DND-41 (cell line): ENCODE measurements at regions not wholly inside any gene's neighbourhood (a gene's known extent, or its start where the extent isn't known, plus 50 kb on each side); places are given as distances from the start of the nearest gene placed in this dataset.

Experiments used
- ATAC-seq: fragments of 200-7000 bp; cut with Tn5 transposase; 3 replicates; pipeline ENCODE4 v1.9.1; 2021; ENCODE audit warnings: low read depth; ENCODE audit not compliant: insufficient read depth
- DNase-seq: peaks from one replicate; pipeline ENCODE4 v3.0.0-alpha.2; 2020
- H2AFZ ChIP-seq: 2 replicates; pipeline ENCODE4 v1.6.0; 2012; ENCODE audit warnings: low read depth, low read length
- H3K27ac ChIP-seq: 2 replicates; pipeline ENCODE4 v1.5.1; 2012; ENCODE audit warnings: low read length, inconsistent platforms
- H3K27me3 ChIP-seq: fragments of 200-600 bp; sonication (generic); 2 replicates; pipeline ENCODE4 v1.6.0; 2012; ENCODE audit warnings: low read length, mild to moderate bottlenecking, inconsistent platforms; ENCODE audit not compliant: insufficient read depth, poor library complexity
- H3K36me3 ChIP-seq: 2 replicates; pipeline ENCODE4 v1.5.1; 2012; ENCODE audit warnings: low read length, inconsistent platforms; ENCODE audit not compliant: insufficient read depth
- H3K4me1 ChIP-seq: 2 replicates; pipeline ENCODE4 v1.5.1; 2012; ENCODE audit warnings: mild to moderate bottlenecking, low read length; ENCODE audit not compliant: insufficient read depth
- H3K4me2 ChIP-seq: 2 replicates; pipeline ENCODE4 v1.6.0; 2012; ENCODE audit warnings: mild to moderate bottlenecking, moderate library complexity, low read length, inconsistent platforms; ENCODE audit not compliant: insufficient read depth
- H3K4me3 ChIP-seq, 2 experiments: fragments of 200-600 bp in 1 of 2; shearing (Covaris generic) in 1 of 2; 2 replicates each; pipeline ENCODE4 v1.5.1; 2012 to 2016; ENCODE audit warnings: inconsistent platforms in 2 of 2, low read length in 2 of 2, mild to moderate bottlenecking in 2 of 2, low read depth in 1 of 2, moderate library complexity in 1 of 2
- H3K79me2 ChIP-seq: 2 replicates; pipeline ENCODE4 v1.6.0; 2012; ENCODE audit warnings: low read length, inconsistent platforms; ENCODE audit not compliant: insufficient read depth
- H3K9ac ChIP-seq: 2 replicates; pipeline ENCODE4 v1.6.0; 2012; ENCODE audit warnings: low read depth, mild to moderate bottlenecking, inconsistent platforms, low read length, moderate library complexity
- H3K9me3 ChIP-seq: 2 replicates; pipeline ENCODE4 v1.5.1; 2012; ENCODE audit warnings: low read length, moderate library complexity, mild to moderate bottlenecking, inconsistent platforms; ENCODE audit not compliant: insufficient read depth, severe bottlenecking
- H4K20me1 ChIP-seq: 2 replicates; pipeline ENCODE4 v1.6.0; 2012; ENCODE audit warnings: low read length; ENCODE audit not compliant: insufficient read depth
- EZH2 ChIP-seq: IDR thresholded peaks from 3 replicates; pipeline ENCODE4 v1.6.1; 2012; ENCODE audit warnings: borderline replicate concordance, low read depth, mild to moderate bottlenecking, moderate library complexity, low read length, inconsistent platforms; ENCODE audit not compliant: severe bottlenecking
- TF ChIP-seq, protein P1 (sequence below): IDR thresholded peaks from 2 replicates; pipeline ENCODE4 v1.5.1; 2012; ENCODE audit warnings: borderline replicate concordance, low read length, moderate library complexity, mild to moderate bottlenecking; ENCODE audit not compliant: poor library complexity, severe bottlenecking; ENCODE audit errors: extremely low read depth

DNA sequence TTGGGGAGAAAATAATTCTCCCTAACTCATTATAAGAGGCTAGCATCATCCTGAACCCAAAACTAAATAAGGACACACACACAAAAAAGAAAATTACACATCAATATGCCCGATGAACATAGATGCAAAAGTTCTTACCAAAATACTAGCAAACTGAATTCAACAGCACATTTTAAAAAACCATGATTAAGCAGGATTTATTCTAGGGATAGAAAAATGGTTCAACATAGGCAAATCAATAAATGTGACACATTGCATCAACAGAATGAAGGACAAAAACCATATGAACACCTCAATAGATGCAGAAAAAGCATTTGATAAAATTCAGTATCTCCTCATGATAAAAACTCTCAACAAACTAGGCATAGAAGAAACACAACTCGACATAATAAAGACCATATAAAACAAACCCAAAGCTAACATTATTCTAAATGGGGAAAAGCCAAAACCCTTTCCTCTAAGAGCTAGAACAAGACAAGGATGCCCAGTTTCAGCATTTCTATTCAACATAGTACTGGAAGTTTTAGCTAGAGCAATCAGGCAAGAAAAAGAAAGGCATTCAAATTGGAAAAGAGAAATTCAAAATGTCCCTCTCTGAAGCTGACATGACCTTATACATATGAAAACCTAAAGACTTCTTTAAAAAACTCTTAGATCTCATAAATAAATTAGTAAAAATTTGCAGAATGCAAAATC, 200.9 kb downstream of the NKX6-1 start:
- Histone ChIP-seq H3K4me2 (no peak overlapping the region), H3K36me3 (no peaks in the 10 kb centered on the region), H3K27ac (no peak overlapping the region), H3K79me2 (no peaks in the 10 kb centered on the region), H2AFZ (no peak overlapping the region), H3K9me3 (no peaks in the 10 kb centered on the region), H3K4me1 (no peaks in the 10 kb centered on the region), H3K9ac (no peak overlapping the region), H3K27me3 (no peaks in the 10 kb centered on the region), H4K20me1 (no peaks in the 10 kb centered on the region), H3K4me3 (no peak overlapping the region)
- no peak for ATAC-seq
- DNase-seq, result no peak
- no peak for TF ChIP-seq EZH2
- TF ChIP-seq, protein P1, sequence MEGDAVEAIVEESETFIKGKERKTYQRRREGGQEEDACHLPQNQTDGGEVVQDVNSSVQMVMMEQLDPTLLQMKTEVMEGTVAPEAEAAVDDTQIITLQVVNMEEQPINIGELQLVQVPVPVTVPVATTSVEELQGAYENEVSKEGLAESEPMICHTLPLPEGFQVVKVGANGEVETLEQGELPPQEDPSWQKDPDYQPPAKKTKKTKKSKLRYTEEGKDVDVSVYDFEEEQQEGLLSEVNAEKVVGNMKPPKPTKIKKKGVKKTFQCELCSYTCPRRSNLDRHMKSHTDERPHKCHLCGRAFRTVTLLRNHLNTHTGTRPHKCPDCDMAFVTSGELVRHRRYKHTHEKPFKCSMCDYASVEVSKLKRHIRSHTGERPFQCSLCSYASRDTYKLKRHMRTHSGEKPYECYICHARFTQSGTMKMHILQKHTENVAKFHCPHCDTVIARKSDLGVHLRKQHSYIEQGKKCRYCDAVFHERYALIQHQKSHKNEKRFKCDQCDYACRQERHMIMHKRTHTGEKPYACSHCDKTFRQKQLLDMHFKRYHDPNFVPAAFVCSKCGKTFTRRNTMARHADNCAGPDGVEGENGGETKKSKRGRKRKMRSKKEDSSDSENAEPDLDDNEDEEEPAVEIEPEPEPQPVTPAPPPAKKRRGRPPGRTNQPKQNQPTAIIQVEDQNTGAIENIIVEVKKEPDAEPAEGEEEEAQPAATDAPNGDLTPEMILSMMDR, result no peak

DNA sequence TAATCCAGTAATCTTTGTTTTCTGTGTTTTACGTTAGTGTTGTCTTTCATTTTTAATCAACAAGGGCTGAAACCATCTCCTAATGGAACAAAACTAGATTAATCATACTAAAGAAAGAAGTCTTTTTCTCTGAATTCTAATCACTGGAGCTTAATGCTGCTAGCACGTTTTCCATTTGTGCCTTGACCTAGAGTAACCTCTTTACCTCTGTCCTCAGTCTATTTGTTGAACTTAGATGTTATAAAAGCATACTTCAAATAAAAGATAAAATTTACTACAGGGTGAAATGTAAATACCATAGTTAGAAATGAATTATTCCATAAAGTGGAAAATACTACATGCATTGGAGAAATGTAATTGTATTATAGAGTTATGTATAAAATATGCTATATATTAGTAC, 207.1 kb downstream of the NKX6-1 start:
- H3K27me3 ChIP-seq, result no peaks in the 10 kb centered on the region
- H3K36me3 ChIP-seq, result no peaks in the 10 kb centered on the region
- H3K79me2 ChIP-seq, result no peaks in the 10 kb centered on the region
- DNase-seq (no peak), ATAC-seq (no peak)
- H3K9me3 ChIP-seq, result no peaks in the 10 kb centered on the region
- H3K9ac ChIP-seq, result no peak overlapping the region
- no peak overlapping the region for H3K4me2 ChIP-seq
- H3K4me3 ChIP-seq, result no peak overlapping the region
- no peaks in the 10 kb centered on the region for H3K4me1 ChIP-seq
- no peak overlapping the region for H3K27ac ChIP-seq
- TF ChIP-seq, protein P1, result no peak
- TF ChIP-seq EZH2, result no peak
- no peak overlapping the region for H2AFZ ChIP-seq
- H4K20me1 ChIP-seq, result no peaks in the 10 kb centered on the region

DNA sequence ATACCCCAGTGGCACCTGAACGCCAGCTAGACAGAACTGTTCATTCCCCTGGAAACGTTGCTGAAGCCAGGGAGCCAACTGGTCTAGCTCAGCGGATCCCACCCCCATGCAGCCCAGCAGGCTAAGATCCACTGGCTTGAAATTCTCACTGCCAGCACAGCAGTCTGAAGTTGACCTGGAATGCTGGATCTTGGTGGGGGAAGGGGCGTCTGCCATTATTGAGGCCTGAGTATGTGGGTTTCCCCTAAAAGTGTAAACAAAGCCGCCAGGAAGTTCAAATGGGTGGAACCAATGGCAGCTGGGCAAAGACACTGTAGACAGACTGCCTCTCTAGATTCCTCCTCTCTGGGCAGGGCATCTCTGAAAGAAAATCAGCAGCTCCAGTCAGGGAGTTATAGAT, 213.0 kb downstream of the NKX6-1 start:
- Histone ChIP-seq H3K27me3 (no peaks in the 10 kb centered on the region), H3K4me1 (no peaks in the 10 kb centered on the region), H3K4me2 (no peak overlapping the region), H2AFZ (no peak overlapping the region), H3K4me3 (no peak overlapping the region), H3K36me3 (no peaks in the 10 kb centered on the region), H3K79me2 (no peaks in the 10 kb centered on the region), H3K9me3 (no peaks in the 10 kb centered on the region), H3K9ac (no peak overlapping the region), H4K20me1 (no peaks in the 10 kb centered on the region), H3K27ac (no peak overlapping the region)
- DNase-seq, result no peak
- no peak for ATAC-seq
- TF ChIP-seq, protein P1, result no peak
- no peak for TF ChIP-seq EZH2

DNA sequence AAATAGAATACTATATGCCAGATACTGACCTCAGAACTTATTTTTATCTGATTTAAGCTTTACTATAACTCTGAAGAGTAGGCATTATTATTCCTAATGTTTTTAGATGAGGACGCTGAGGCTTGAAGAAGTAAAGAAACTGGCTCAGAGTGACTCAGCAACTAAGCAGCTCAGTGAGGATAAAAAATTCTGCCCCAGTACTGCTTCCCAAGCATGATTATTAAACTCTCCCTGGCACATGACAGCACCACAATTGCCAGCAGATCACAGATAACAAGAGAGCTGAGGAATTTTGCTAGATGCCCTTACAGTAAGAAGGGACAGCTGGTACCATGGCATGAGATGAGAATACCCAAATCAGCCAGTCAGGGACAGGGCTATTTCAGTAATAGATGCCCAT, 219.4 kb downstream of the NKX6-1 start:
- Histone ChIP-seq H3K9me3 (no peaks in the 10 kb centered on the region), H3K36me3 (no peaks in the 10 kb centered on the region), H4K20me1 (no peaks in the 10 kb centered on the region), H3K27me3 (no peaks in the 10 kb centered on the region), H3K27ac (no peak overlapping the region), H3K4me3 (no peak overlapping the region), H3K9ac (no peak overlapping the region), H3K79me2 (no peaks in the 10 kb centered on the region), H2AFZ (no peak overlapping the region), H3K4me2 (no peak overlapping the region), H3K4me1 (no peaks in the 10 kb centered on the region)
- no peak for TF ChIP-seq EZH2
- TF ChIP-seq, protein P1, result no peak
- ATAC-seq (no peak), DNase-seq (no peak)
